Activated CD4-positive, alpha-beta T cell treated with anti-CD3 and anti-CD28 coated beads, Interleukin-10, Interleukin-2, amounts not matched to agents 100 ng/mL and 50 ng/mL, durations not matched to agents 16 hours and 8 hours (primary cell): ENCODE measurements at regions not wholly inside any gene's neighbourhood (a gene's known extent, or its start where the extent isn't known, plus 50 kb on each side); places are given as distances from the start of the nearest gene placed in this dataset.
A peak's percentile ranks its signal among the peaks of the same experiment; 100 is the strongest.
"Not testable (repeated sequence)": the region's sequence is repeated elsewhere in the genome, so short reads cannot be mapped to it uniquely, and the experiment has no call there.

ENCODE experiments used
- DNase-seq: peaks from one replicate; pipeline ENCODE4 v3.0.0-alpha.2; 2020

- DNase-seq, result no peak
These were observed 99.5 kb downstream of the FMR1NB start for GRCh38 chrX:148080593-148080992.

GRCh38 chrX:148084611-148085010 lies 103.5 kb downstream of the FMR1NB start:
- DNase-seq, result no peak

- no peak for DNase-seq
These were observed 139.0 kb downstream of the FMR1NB start for GRCh38 chrX:148120151-148120550.

- no peak for DNase-seq
These were observed 140.0 kb downstream of the FMR1NB start for GRCh38 chrX:148120999-148121623.

- not testable (repeated sequence) for DNase-seq
These were observed 147.9 kb downstream of the FMR1NB start for GRCh38 chrX:148128872-148129505.

- DNase-seq, result peak; percentile 3
These were observed 152.1 kb downstream of the FMR1NB start for GRCh38 chrX:148133105-148133725.

GRCh38 chrX:148134578-148134977 lies 153.4 kb downstream of the FMR1NB start:
- no peak for DNase-seq

- DNase-seq, result no peak
These were observed 154.6 kb downstream of the FMR1NB start for GRCh38 chrX:148135738-148136137.

- DNase-seq, result no peak
These were observed 165.0 kb downstream of the FMR1NB start for GRCh38 chrX:148146121-148146520.

GRCh38 chrX:148156986-148157385 lies 175.8 kb downstream of the FMR1NB start:
- no peak for DNase-seq

- DNase-seq, result no peak
These were observed 178.7 kb downstream of the FMR1NB start for GRCh38 chrX:148159796-148160195.

GRCh38 chrX:148161701-148162100 lies 180.6 kb downstream of the FMR1NB start:
- no peak for DNase-seq

- no peak for DNase-seq
These were observed 204.5 kb downstream of the FMR1NB start for GRCh38 chrX:148185631-148186030.

GRCh38 chrX:148192547-148192946 lies 211.4 kb downstream of the FMR1NB start:
- no peak for DNase-seq

GRCh38 chrX:148193759-148194158 lies 212.6 kb downstream of the FMR1NB start:
- DNase-seq, result no peak

GRCh38 chrX:148203531-148203930 lies 222.4 kb downstream of the FMR1NB start:
- DNase-seq, result no peak

- DNase-seq, result no peak
These were observed 223.1 kb downstream of the FMR1NB start for GRCh38 chrX:148204195-148204594.

GRCh38 chrX:148214786-148215185 lies 233.6 kb downstream of the FMR1NB start:
- DNase-seq, result no peak

- DNase-seq, result no peak
These were observed 234.6 kb downstream of the FMR1NB start for GRCh38 chrX:148215726-148216125.

GRCh38 chrX:148223361-148223760 lies 242.2 kb downstream of the FMR1NB start:
- DNase-seq, result no peak

- no peak for DNase-seq
These were observed 247.4 kb downstream of the FMR1NB start for GRCh38 chrX:148228521-148228920.

GRCh38 chrX:148229801-148230303 lies 248.7 kb downstream of the FMR1NB start:
- no peak for DNase-seq

GRCh38 chrX:148259990-148260389 lies 240.4 kb upstream of the AFF2 start:
- no peak for DNase-seq

GRCh38 chrX:148265829-148266228 lies 234.6 kb upstream of the AFF2 start:
- DNase-seq, result no peak
